ENCODE measurements at regions not wholly inside any gene's neighbourhood (a gene's known extent, or its start where the extent isn't known, plus 50 kb on each side); places are given as distances from the start of the nearest gene placed in this dataset.
"Not testable (repeated sequence)": the region's sequence is repeated elsewhere in the genome, so short reads cannot be mapped to it uniquely, and the experiment has no call there.

GRCh38 chr9:129305246-129305645 is 127.2 kb upstream of the IER5L start:
- ChIA-PET CTCF (no interaction called here), POLR2A (ENCODE audit: low non-redundant PET) (interaction anchor here (0.5 kb wide), 1 partner anchor 125 kb away, joined by 6 read pairs; no protein-coding TSS in a partner anchor)
- H3K36me3 ChIP-seq (ENCODE audit: insufficient read depth, low read length, poor library complexity, severe bottlenecking), result no peaks in the 10 kb centered on the region
- H3K27me3 ChIP-seq (replicated peaks; ENCODE audit: insufficient read depth, low read depth, low read length, poor library complexity), result no peaks in the 10 kb centered on the region
- no peak overlapping the region for H3K27ac ChIP-seq (ENCODE audit: low read depth, low read length, poor library complexity, severe bottlenecking)
- no peak for DNase-seq (ENCODE audit: low spot score)
- H3K4me3 ChIP-seq (ENCODE audit: low read depth, low read length, poor library complexity, severe bottlenecking), result no peak overlapping the region
- peaks cover 11% of the 10 kb centered on the region for H3K9me3 ChIP-seq (ENCODE audit: low read depth, low read length, poor library complexity, severe bottlenecking)
- no TSS peak for BruUV-seq (replicated peaks)
- TF ChIP-seq CTCF (conservative IDR thresholded peaks at IDR 0.05; ENCODE audit: low read depth, low read length) (no peak), EZH2 (IDR thresholded peaks at IDR 0.05; ENCODE audit: borderline replicate concordance, low read depth, low read length, poor library complexity, severe bottlenecking) (no peak)
- no peaks in the 10 kb centered on the region for H3K4me1 ChIP-seq (ENCODE audit: insufficient read depth, low read length, poor library complexity, severe bottlenecking)
- intact Hi-C loops (cut with micrococcal nuclease; ENCODE audit: unreplicated experiment), result no loop called here

DNA sequence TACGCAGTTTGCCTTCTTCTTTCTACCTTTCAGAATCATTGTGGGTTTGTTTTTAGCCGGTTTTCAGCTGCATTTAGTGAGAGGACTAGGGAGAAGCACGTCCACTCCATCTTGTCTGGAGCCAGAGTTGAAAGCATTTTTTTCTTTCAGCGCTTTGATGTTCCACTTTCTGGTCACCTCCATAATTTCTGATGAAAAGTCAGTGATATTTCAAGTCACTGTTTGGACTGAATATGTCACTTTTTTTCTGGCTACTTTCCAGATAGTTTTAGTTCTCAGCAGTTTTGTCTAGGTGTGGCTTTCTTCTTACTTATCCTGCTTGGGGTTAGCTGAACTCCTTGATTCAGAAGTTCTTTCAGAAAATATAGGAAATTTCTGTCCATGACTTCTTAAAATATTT is 123.9 kb upstream of the IER5L start:
- no peak overlapping the region for H3K4me3 ChIP-seq (ENCODE audit: low read depth, low read length, poor library complexity, severe bottlenecking)
- POLR2A ChIA-PET (ENCODE audit: low non-redundant PET), result no interaction called here
- TF ChIP-seq EZH2 (IDR thresholded peaks at IDR 0.05; ENCODE audit: borderline replicate concordance, low read depth, low read length, poor library complexity, severe bottlenecking) (no peak), CTCF (conservative IDR thresholded peaks at IDR 0.05; ENCODE audit: low read depth, low read length) (no peak)
- CTCF ChIA-PET, result no interaction called here
- intact Hi-C loops (cut with micrococcal nuclease; ENCODE audit: unreplicated experiment), result no loop called here
- no peaks in the 10 kb centered on the region for H3K36me3 ChIP-seq (ENCODE audit: insufficient read depth, low read length, poor library complexity, severe bottlenecking)
- DNase-seq (ENCODE audit: low spot score), result no peak
- BruUV-seq (replicated peaks), result no TSS peak
- no peaks in the 10 kb centered on the region for H3K4me1 ChIP-seq (ENCODE audit: insufficient read depth, low read length, poor library complexity, severe bottlenecking)
- no peaks in the 10 kb centered on the region for H3K27me3 ChIP-seq (replicated peaks; ENCODE audit: insufficient read depth, low read depth, low read length, poor library complexity)
- H3K27ac ChIP-seq (ENCODE audit: low read depth, low read length, poor library complexity, severe bottlenecking), result no peak overlapping the region
- H3K9me3 ChIP-seq (ENCODE audit: low read depth, low read length, poor library complexity, severe bottlenecking), result peaks cover 11% of the 10 kb centered on the region

GRCh38 chr9:129296195-129296594 is 118.1 kb upstream of the IER5L start:
- BruUV-seq (replicated peaks); CTCF ChIA-PET; DNase-seq (ENCODE audit: low spot score); H3K27ac ChIP-seq (ENCODE audit: low read depth, low read length, poor library complexity, severe bottlenecking); H3K36me3 ChIP-seq (ENCODE audit: insufficient read depth, low read length, poor library complexity, severe bottlenecking); H3K4me1 ChIP-seq (ENCODE audit: insufficient read depth, low read length, poor library complexity, severe bottlenecking); POLR2A ChIA-PET (ENCODE audit: low non-redundant PET); H3K4me3 ChIP-seq (ENCODE audit: low read depth, low read length, poor library complexity, severe bottlenecking); H3K27me3 ChIP-seq (replicated peaks; ENCODE audit: insufficient read depth, low read depth, low read length, poor library complexity); intact Hi-C loops (cut with micrococcal nuclease; ENCODE audit: unreplicated experiment); H3K9me3 ChIP-seq (ENCODE audit: low read depth, low read length, poor library complexity, severe bottlenecking): not testable (repeated sequence)

DNA sequence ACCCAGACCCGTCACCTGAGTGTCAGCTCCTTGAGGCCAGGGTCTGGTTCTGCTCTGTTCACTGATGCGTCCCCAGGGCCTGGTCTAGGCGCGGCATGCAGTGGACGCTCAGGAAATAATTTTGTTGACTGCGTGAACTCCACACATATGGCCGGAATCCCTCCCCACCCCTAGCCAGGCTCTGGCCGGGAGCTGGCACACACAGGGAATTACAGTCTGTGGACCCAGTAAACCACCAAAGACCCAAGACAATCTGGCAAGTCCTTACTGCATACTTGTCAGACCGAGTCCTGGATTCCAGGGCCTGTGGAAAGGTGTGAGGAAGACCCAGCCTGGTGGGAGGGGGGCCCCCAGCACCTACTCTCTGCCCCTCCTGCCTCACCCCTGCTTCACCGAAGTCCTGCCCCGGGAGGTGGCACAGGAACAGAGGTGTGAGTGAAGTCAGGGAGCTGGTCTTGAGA is 113.0 kb upstream of the IER5L start:
- Histone ChIP-seq H3K9me3 (ENCODE audit: low read depth, low read length, poor library complexity, severe bottlenecking) (peaks cover 9% of the 10 kb centered on the region), H3K4me1 (ENCODE audit: insufficient read depth, low read length, poor library complexity, severe bottlenecking) (peaks cover 8% of the 10 kb centered on the region), H3K4me3 (ENCODE audit: low read depth, low read length, poor library complexity, severe bottlenecking) (no peak overlapping the region), H3K27ac (ENCODE audit: low read depth, low read length, poor library complexity, severe bottlenecking) (no peak overlapping the region), H3K27me3 (replicated peaks; ENCODE audit: insufficient read depth, low read depth, low read length, poor library complexity) (no peaks in the 10 kb centered on the region), H3K36me3 (ENCODE audit: insufficient read depth, low read length, poor library complexity, severe bottlenecking) (no peaks in the 10 kb centered on the region)
- BruUV-seq (replicated peaks), result no TSS peak
- intact Hi-C loops (cut with micrococcal nuclease; ENCODE audit: unreplicated experiment), result no loop called here
- CTCF ChIA-PET, result no interaction called here
- DNase-seq (ENCODE audit: low spot score), result no peak
- TF ChIP-seq CTCF (conservative IDR thresholded peaks at IDR 0.05; ENCODE audit: low read depth, low read length) (no peak), EZH2 (IDR thresholded peaks at IDR 0.05; ENCODE audit: borderline replicate concordance, low read depth, low read length, poor library complexity, severe bottlenecking) (no peak)
- POLR2A ChIA-PET (ENCODE audit: low non-redundant PET), result interaction anchor here (0.5 kb wide), 1 partner anchor 168 kb away, joined by 4 read pairs; no protein-coding TSS in a partner anchor
